GM04503 (cell line): ENCODE measurements at regions not wholly inside any gene's neighbourhood (a gene's known extent, or its start where the extent isn't known, plus 50 kb on each side); places are given as distances from the start of the nearest gene placed in this dataset.

Experiments
- DNase-seq: peaks from one replicate; pipeline ENCODE4 v3.0.0-alpha.2; 2012; ENCODE audit warnings: low read depth

- no peak for DNase-seq
Measured at GRCh38 chr13:50319635-50320255, 304.5 kb downstream of the KCNRG start.

DNA sequence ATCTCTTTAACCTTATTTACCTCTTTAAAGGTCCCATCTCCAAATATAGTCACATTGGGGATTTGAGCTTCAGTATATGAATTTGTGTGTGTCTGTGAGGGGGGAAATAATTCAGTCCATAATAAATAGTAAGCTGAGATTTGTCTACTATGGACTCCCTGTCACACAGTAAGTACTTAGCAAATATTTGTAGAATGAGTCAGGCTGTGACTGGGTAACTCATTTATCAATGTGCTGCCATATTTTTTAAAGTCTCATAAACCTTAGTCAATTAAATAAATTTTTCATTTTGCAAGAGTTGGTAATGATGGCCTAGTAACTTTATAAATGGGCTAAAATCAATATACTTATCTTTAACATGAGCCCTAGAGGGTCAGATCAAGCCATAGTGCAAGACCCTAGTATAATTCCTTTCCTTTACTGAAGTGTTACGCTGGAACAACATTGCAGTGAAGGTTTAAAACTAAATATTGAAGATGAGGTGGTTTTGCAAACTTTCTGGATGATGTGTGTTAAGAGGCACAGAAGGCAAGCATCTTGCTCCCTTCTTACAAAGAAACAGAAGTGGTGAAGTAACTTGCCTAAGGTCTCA is 305.1 kb downstream of the KCNRG start:
- peak; percentile 36 for DNase-seq

- DNase-seq, result no peak
Measured at GRCh38 chr13:50322006-50322405, 306.8 kb downstream of the KCNRG start.

- DNase-seq, result peak; percentile 79
Measured at GRCh38 chr13:50323440-50324065, 308.3 kb downstream of the KCNRG start.

DNA sequence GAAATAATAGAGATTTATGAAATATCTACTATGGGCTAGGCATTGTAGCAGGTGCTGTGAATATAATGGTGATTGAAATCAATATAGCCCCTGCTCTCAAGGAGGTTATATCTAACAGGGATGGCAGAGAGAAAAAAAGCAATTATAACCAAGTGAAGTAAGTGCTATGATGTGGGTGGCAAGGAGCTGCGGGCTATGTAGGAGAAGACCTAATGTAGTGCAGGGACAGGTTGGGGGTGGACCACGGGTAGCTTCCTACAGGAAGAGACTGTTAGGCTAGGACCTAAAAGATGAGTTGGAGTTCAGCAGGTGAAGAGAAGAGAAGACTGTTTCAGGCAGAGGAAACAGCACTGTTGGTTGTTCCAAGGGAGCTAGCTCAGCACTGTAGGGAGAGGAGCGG is 311.0 kb downstream of the KCNRG start:
- no peak for DNase-seq

- peak; percentile 3 for DNase-seq
Measured at GRCh38 chr13:50326811-50327210, 311.6 kb downstream of the KCNRG start.

GRCh38 chr13:50334115-50334778 is 319.0 kb downstream of the KCNRG start:
- DNase-seq, result no peak

- no peak for DNase-seq
Measured at GRCh38 chr13:50334944-50335343, 319.7 kb downstream of the KCNRG start.

DNA sequence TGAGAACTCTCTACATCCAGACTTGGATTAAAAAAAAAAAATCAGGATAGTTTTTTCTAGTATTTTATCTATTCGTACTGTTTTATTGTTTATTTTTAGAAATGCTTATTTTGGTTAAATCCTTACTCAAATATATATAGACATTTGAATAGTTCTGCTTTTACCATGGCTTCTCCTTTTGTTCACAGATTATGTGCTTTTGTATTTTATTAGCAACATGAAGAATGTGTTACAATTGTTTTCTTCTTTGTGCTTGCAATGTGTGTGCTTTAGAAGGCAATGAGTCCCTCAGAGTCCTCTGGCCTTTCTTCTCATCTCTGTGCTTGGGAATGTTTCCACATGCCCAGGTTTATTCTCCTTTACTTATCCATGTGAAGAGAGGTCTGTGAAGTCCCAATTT is 324.0 kb downstream of the KCNRG start:
- no peak for DNase-seq

- DNase-seq, result no peak
Measured at GRCh38 chr13:50340146-50340545, 324.9 kb downstream of the KCNRG start.

DNA sequence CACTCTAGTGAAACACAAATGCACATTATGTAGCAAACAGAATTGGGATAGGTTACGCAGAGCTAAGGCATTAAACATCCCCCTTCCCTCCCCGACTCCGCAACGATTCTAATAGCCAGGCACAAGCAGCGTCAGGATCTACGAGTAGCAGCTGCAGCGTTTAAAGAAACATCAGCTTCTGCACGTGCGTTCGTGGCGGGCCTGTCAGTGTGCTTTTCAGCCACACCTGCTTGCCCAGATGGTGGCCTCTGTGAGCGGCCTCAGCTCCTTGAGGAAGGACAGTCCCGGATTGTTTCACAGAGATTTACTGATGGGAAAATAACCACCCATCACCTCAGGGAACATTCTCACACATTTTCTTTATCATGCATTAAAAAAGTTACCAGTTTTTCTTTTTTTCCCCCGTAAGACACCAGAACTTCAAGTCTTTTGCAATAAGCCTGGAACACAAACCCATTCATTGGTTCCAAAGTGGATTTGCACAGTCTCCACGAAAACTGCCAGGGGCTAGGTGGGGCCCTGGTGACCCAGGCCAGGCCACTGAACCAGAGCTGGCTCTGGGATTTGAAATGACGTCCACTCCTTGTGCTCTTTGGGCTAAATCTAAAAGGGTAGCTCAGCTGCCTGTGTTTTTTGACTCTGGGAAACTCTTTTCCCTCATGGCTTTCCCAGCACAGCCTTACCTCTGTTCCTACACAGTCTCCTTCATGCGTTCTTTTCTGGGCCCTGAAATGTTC is 325.5 kb downstream of the KCNRG start:
- no peak for DNase-seq

GRCh38 chr13:50341526-50341925 is 326.3 kb downstream of the KCNRG start:
- DNase-seq, result no peak

GRCh38 chr13:50344717-50345116 is 329.5 kb downstream of the KCNRG start:
- DNase-seq, result no peak

DNA sequence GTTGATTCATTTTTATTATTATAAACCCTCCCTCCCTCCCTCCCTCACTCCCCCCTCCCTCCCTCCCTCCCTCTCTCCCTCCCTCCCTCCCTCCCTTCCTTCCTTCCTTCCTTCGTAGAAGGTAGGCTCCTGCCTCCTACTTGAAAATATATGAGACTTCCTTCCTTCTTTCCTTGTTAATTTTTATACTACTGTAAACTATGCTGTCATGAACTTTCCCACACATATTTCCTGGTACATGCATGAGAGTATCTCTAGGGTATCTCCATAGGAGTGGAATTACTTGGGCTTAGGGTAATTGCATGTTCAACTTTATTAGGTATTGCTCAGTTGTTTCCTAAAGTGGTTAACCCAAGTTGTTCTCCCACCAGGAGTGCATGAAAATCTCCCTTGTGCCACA is 330.6 kb downstream of the KCNRG start:
- DNase-seq, result no peak

DNA sequence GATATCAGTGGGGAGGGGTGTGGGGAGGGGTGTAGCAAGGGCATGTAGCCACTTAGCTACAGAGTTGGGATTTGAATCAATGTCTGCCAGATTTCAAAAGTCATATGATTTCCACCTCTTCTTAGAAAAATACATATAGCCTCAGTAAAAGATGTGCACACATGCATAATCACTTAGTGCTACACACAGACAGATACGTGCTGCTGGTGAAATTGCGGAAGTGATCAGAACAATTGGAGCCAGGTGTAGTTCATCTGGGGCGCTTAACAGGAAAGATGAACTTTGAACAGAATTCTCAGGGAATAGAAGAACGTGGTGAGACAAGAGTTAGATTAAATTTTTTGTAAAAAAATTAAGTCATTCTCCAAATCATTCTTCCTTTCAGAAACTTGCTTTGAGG is 333.1 kb downstream of the KCNRG start:
- no peak for DNase-seq

DNA sequence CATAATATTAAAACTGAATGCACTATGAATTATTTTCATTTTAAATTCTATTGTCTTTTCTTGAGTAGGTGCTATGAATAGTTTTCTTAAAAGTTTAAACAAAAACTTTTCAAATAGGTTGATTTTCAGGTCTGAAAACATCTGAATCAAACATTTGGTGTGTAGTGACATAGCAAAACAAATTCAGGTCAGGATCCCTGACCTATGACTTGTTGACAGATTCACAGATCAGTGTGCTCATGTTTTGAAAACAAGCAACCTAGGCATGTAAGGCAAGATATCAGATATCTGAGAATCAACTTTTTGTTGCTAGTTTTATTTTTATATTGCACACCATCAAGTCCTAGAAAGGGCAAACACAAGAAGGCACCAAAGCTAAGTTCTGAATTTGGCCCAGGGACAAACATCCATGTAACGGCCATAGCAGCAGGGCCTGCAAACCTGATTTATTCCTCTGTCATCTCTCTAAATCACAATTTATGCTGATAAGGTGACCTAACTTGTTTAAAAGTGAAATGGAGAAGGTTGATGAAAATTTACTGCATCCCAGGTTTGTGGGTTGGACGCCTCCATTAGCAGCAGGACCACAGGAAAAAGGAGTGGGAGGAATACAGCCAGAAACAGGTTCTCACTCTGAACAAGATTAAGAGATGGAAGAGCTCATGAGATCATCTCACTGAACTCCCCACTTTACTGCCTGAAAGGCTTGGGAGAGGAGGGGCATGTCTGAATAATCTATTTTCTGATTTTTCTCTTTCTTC is 337.7 kb downstream of the KCNRG start:
- no peak for DNase-seq

DNA sequence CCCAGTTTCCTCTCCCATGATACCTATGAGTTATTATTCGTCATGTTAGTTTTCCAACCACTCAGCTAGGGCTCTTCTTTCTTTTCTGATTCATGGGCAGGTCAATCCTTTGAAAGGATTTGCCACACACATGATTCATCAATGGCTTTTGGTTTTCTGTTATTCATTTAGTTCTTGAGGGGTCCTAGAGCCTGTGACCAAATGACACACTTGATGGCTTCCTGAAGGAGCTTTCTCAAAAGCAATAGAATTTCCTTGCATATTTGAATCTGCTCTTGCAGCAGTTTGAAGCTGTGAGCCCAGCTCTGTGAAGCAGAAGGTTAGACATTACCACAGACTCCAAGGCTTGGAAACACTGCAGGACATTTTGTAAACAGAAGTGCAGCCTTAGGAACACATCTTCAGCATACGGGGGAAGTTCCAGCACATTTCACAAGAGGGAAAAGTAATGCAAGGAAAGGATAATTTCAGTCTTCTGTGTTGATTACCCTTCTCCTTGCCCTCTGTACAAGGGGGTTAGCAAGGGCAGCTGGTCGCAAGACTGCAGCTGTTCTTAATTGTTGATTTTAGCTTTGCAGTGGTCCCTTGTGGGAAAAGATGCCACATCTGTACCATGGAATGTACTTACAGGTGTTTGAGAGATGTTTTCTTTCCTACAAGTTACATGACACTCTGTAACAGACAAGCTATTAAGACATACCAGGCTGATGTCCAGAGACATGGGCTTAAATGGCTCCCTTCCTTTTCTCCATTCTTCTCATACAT is 338.6 kb downstream of the KCNRG start:
- peak; percentile 21 for DNase-seq

- no peak for DNase-seq
Measured at GRCh38 chr13:50355797-50356196, 340.6 kb downstream of the KCNRG start.

- no peak for DNase-seq
Measured at GRCh38 chr13:50357136-50357535, 341.9 kb downstream of the KCNRG start.

DNA sequence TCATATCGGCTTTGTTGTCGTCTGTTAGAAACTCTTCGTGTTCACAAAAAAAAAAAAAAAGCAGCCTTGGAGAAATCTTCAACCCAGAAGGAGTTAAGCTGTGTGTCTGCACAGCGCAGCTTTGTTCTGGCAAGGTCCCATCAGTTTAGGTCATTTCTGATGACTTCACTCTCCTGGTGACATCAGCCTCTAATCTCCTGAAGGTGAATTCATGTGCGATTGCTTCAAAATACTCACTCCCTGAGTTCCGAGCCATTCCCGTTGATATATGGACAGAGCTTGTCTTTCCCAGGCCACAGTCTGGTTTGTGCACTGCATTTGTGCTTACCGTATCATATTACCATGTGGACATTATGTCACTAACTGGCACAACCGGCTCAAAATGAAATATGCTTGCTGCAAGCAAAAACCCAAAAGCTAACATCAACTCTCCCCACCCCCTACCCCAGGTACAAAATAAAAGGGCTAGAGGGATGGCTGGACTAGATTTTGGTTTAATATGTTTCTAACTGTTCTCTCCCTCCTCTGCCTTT is 342.4 kb downstream of the KCNRG start:
- DNase-seq, result peak; percentile 46
